ENCODE measurements at regions not wholly inside any gene's neighbourhood (a gene's known extent, or its start where the extent isn't known, plus 50 kb on each side); places are given as distances from the start of the nearest gene placed in this dataset.
A peak's percentile ranks its signal among the peaks of the same experiment; 100 is the strongest.

GRCh38 chr1:30420519-30421050 is 302.8 kb downstream of the MATN1 start:
- Histone ChIP-seq H3K27ac (no peak overlapping the region), H3K4me1 (no peaks in the 10 kb centered on the region), H3K4me3 (no peak overlapping the region), H3K27me3 (peaks cover 0 to 29% of the 10 kb centered on the region in 2 donors), H3K9me3 (no peaks in the 10 kb centered on the region), H3K36me3 (no peaks in the 10 kb centered on the region)
- TF ChIP-seq, protein P1, sequence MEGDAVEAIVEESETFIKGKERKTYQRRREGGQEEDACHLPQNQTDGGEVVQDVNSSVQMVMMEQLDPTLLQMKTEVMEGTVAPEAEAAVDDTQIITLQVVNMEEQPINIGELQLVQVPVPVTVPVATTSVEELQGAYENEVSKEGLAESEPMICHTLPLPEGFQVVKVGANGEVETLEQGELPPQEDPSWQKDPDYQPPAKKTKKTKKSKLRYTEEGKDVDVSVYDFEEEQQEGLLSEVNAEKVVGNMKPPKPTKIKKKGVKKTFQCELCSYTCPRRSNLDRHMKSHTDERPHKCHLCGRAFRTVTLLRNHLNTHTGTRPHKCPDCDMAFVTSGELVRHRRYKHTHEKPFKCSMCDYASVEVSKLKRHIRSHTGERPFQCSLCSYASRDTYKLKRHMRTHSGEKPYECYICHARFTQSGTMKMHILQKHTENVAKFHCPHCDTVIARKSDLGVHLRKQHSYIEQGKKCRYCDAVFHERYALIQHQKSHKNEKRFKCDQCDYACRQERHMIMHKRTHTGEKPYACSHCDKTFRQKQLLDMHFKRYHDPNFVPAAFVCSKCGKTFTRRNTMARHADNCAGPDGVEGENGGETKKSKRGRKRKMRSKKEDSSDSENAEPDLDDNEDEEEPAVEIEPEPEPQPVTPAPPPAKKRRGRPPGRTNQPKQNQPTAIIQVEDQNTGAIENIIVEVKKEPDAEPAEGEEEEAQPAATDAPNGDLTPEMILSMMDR (IDR thresholded peaks at IDR 0.05) = no peak
- intact Hi-C loops (cut with DNase I; ENCODE audit: low total_unique reads) = no loop called here
- DNase-seq = peak in 1 of 2 donors; percentile 38

GRCh38 chr1:30419831-30420230 is 303.6 kb downstream of the MATN1 start:
- TF ChIP-seq, protein P1 (IDR thresholded peaks at IDR 0.05) = no peak
- H3K27ac ChIP-seq = no peak overlapping the region
- peaks cover 0 to 35% of the 10 kb centered on the region in 2 donors for H3K27me3 ChIP-seq
- no peaks in the 10 kb centered on the region for H3K9me3 ChIP-seq
- intact Hi-C loops (cut with DNase I; ENCODE audit: low total_unique reads) = no loop called here
- H3K4me3 ChIP-seq = no peak overlapping the region
- no peaks in the 10 kb centered on the region for H3K4me1 ChIP-seq
- H3K36me3 ChIP-seq = no peaks in the 10 kb centered on the region
- no peak for DNase-seq

DNA sequence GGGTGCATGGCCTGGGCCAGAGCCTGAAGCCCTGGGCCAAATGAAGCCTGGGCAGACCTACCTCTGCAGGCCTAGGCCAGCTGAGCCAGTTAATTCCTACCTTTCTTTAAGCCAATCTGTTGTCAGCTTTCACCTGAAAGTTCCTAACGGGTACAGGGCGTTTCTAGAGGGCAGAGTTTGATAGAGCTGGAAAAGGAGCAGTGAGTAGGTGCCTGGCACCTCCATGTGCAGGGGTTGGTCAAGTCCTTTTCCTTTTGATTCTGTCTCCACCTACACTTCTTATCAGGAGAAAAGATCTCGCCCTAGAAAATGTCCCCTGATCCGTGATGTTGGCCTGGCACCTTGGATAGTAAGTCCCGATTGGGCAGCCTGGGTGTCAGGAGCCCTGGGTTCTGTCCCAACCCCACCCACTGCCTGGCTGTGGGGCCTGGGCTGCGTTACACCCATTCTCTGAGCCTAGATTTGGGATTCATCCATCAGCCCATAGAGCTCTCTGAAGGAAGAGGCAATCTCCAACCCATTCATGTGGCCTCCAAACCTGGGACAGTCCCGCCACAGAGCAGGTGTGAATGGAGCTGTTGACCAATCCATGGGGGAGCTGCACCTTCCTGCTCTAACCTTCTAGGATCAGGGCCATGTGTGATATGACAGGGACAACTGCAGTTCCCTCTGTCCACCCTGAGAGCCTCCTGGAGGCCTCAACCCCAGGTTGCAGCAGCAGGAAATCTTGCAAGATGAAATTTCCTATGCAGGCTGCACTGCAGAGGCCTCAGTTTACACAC is 304.3 kb downstream of the MATN1 start:
- intact Hi-C loops (cut with DNase I; ENCODE audit: low total_unique reads) = no loop called here
- H3K9me3 ChIP-seq = no peaks in the 10 kb centered on the region
- no peak overlapping the region for H3K27ac ChIP-seq
- no peak for DNase-seq
- H3K4me3 ChIP-seq = no peak overlapping the region
- no peaks in the 10 kb centered on the region for H3K36me3 ChIP-seq
- TF ChIP-seq, protein P1 (IDR thresholded peaks at IDR 0.05) = no peak
- peaks cover 0 to 35% of the 10 kb centered on the region in 2 donors for H3K27me3 ChIP-seq
- no peaks in the 10 kb centered on the region for H3K4me1 ChIP-seq

DNA sequence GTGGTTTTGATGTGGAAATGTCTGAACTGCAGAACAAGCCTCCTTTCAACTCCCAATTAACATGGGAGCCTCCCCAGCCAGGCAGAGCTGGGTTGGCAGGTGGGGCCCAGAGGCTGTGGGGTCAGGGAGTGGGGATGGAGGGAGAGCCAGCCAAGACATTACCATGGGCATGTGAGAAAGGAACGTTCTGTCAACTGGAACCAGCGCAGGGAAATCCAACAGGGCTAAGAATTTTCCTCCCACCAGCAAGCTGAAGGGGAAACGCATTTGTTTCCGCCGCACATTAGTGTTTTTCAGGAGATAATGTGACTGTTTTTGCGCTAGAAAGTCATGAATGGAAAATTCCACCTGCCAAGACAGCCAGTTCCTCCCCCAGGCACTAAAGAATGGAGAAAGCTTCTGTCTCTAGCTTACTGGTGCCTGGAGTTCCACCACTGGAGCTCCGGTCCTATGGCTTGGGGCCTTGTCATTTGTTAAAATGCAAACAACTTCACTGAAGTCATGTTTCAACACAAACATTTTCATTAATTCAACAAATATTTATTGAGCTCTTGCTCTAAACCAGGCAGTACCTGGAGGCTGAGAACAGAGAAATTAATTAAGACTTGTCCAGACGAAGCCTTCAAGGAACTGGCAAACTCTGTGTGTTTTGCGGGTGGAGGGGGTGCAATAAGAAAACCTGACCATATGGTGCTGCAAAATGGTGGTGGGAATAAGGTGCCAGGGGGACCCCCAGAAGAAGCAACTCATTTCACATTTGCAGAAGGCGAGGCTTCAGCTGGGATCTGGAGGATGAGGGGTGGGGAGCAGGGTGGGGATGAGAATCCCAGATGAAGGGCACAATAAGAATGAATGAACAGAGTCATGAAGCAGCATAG is 305.1 kb downstream of the MATN1 start:
- no peaks in the 10 kb centered on the region for H3K9me3 ChIP-seq
- intact Hi-C loops (cut with DNase I; ENCODE audit: low total_unique reads) = no loop called here

GRCh38 chr1:30417701-30418046 is 305.7 kb downstream of the MATN1 start:
- Histone ChIP-seq H3K4me1 (no peaks in the 10 kb centered on the region), H3K36me3 (no peaks in the 10 kb centered on the region), H3K27ac (no peak overlapping the region), H3K9me3 (no peaks in the 10 kb centered on the region), H3K27me3 (peaks cover 0 to 30% of the 10 kb centered on the region in 2 donors), H3K4me3 (no peak overlapping the region)
- DNase-seq = no peak
- TF ChIP-seq, protein P1 (IDR thresholded peaks at IDR 0.05) = no peak
- intact Hi-C loops (cut with DNase I; ENCODE audit: low total_unique reads) = no loop called here

More for the DNA sequence above, 305.1 kb downstream of the MATN1 start:
- TF ChIP-seq, protein P1 (IDR thresholded peaks at IDR 0.05) = no peak
- Histone ChIP-seq H3K27me3 (peaks cover 0 to 30% of the 10 kb centered on the region in 2 donors), H3K27ac (no peak overlapping the region), H3K4me1 (no peaks in the 10 kb centered on the region), H3K4me3 (no peak overlapping the region), H3K36me3 (no peaks in the 10 kb centered on the region)
- no peak for DNase-seq

Measured in tibial artery (tissue), 4 donors.